ENCODE measurements at regions not wholly inside any gene's neighbourhood (a gene's known extent, or its start where the extent isn't known, plus 50 kb on each side); places are given as distances from the start of the nearest gene placed in this dataset.

DNA sequence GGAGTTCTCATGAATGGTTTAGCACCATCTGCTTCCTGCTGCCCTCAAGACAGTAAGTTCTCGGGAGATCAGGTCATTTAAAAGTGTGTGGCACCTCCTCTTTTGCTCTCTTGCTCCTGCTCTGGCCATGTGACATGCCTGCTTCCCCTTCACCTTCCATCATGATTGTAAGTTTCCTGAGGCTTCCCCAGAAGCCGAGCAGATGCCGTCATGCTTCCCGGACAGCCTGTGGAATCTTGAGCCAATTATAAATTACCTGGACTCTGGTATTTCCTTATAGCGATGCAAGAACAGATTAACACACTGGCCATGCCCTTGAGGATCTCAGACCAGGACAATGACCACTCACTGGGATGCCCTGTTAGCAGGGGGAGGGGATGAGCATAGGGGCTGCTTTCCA lies 212.3 kb downstream of the MATN1 start:
- Histone ChIP-seq H3K4me3 (ENCODE audit: low read length) (no peak overlapping the region), H3K9me2 (ENCODE audit: insufficient read depth, low read length) (no peaks in the 10 kb centered on the region), H4K20me1 (ENCODE audit: insufficient read depth) (no peaks in the 10 kb centered on the region), H3K36me3 (ENCODE audit: insufficient read depth, low read length) (no peaks in the 10 kb centered on the region), H3K4me2 (ENCODE audit: low read length) (no peak overlapping the region), H3K9ac (ENCODE audit: low read length) (no peak overlapping the region), H3F3A (ENCODE audit: insufficient read depth, low read length, poor library complexity, severe bottlenecking) (no peaks in the 10 kb centered on the region), H3K9me3 (ENCODE audit: low read length) (no peaks in the 10 kb centered on the region), H3K79me2 (replicated peaks; ENCODE audit: insufficient read depth, low read length) (no peaks in the 10 kb centered on the region), H3K27ac (ENCODE audit: low read length) (no peak overlapping the region), H2AFZ (ENCODE audit: low read depth, low read length) (no peak overlapping the region), H3K27me3 (ENCODE audit: insufficient read depth, low read depth, low read length) (no peaks in the 10 kb centered on the region)
- no peak for TF ChIP-seq MXI1 (conservative IDR thresholded peaks at IDR 0.05; ENCODE audit: poor library complexity, severe bottlenecking)
- TF ChIP-seq EP300 (conservative IDR thresholded peaks at IDR 0.05; ENCODE audit: poor library complexity, severe bottlenecking) = no peak
- TF ChIP-seq SMC3 (conservative IDR thresholded peaks at IDR 0.05; ENCODE audit: poor library complexity) = no peak
- TF ChIP-seq, protein P1, sequence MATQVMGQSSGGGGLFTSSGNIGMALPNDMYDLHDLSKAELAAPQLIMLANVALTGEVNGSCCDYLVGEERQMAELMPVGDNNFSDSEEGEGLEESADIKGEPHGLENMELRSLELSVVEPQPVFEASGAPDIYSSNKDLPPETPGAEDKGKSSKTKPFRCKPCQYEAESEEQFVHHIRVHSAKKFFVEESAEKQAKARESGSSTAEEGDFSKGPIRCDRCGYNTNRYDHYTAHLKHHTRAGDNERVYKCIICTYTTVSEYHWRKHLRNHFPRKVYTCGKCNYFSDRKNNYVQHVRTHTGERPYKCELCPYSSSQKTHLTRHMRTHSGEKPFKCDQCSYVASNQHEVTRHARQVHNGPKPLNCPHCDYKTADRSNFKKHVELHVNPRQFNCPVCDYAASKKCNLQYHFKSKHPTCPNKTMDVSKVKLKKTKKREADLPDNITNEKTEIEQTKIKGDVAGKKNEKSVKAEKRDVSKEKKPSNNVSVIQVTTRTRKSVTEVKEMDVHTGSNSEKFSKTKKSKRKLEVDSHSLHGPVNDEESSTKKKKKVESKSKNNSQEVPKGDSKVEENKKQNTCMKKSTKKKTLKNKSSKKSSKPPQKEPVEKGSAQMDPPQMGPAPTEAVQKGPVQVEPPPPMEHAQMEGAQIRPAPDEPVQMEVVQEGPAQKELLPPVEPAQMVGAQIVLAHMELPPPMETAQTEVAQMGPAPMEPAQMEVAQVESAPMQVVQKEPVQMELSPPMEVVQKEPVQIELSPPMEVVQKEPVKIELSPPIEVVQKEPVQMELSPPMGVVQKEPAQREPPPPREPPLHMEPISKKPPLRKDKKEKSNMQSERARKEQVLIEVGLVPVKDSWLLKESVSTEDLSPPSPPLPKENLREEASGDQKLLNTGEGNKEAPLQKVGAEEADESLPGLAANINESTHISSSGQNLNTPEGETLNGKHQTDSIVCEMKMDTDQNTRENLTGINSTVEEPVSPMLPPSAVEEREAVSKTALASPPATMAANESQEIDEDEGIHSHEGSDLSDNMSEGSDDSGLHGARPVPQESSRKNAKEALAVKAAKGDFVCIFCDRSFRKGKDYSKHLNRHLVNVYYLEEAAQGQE (IDR thresholded peaks at IDR 0.05; ENCODE audit: borderline replicate concordance) = no peak
- no peak for TF ChIP-seq RAD21 (conservative IDR thresholded peaks at IDR 0.05)
- TF ChIP-seq, protein P2, sequence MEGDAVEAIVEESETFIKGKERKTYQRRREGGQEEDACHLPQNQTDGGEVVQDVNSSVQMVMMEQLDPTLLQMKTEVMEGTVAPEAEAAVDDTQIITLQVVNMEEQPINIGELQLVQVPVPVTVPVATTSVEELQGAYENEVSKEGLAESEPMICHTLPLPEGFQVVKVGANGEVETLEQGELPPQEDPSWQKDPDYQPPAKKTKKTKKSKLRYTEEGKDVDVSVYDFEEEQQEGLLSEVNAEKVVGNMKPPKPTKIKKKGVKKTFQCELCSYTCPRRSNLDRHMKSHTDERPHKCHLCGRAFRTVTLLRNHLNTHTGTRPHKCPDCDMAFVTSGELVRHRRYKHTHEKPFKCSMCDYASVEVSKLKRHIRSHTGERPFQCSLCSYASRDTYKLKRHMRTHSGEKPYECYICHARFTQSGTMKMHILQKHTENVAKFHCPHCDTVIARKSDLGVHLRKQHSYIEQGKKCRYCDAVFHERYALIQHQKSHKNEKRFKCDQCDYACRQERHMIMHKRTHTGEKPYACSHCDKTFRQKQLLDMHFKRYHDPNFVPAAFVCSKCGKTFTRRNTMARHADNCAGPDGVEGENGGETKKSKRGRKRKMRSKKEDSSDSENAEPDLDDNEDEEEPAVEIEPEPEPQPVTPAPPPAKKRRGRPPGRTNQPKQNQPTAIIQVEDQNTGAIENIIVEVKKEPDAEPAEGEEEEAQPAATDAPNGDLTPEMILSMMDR (IDR thresholded peaks at IDR 0.05; ENCODE audit: poor library complexity, severe bottlenecking) = no peak
- TF ChIP-seq POLR2AphosphoS5 (IDR thresholded peaks at IDR 0.05) = no peak
- TF ChIP-seq TAF1 (IDR thresholded peaks at IDR 0.05; ENCODE audit: low read depth) = no peak
- TF ChIP-seq EZH2 (IDR thresholded peaks at IDR 0.05; ENCODE audit: borderline replicate concordance, insufficient read depth, low read length, poor library complexity, severe bottlenecking) = no peak

DNA sequence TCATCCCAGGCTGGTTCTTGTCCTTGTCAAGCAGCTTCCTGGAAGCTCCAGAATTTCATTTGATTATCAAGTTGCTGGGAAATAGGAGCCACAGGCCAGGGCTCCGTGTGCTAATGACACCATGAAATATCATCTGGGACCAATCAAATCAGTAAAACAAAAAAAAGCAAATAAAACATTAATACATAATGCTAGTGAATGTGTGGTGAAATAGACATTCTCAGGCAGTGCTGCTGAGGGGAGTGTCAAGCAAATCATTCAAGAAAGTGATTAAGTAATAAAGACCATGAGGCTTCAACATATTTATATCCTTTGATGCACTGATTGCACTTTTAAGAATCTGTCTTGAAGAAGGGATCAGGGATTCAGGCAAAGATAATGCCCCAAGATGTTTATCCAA lies 213.7 kb downstream of the MATN1 start:
- no peaks in the 10 kb centered on the region for H3K27me3 ChIP-seq (ENCODE audit: insufficient read depth, low read depth, low read length)
- H3K36me3 ChIP-seq (ENCODE audit: insufficient read depth, low read length) = no peaks in the 10 kb centered on the region
- H3K79me2 ChIP-seq (replicated peaks; ENCODE audit: insufficient read depth, low read length) = no peaks in the 10 kb centered on the region
- H3K9ac ChIP-seq (ENCODE audit: low read length) = no peak overlapping the region
- TF ChIP-seq, protein P2 (IDR thresholded peaks at IDR 0.05; ENCODE audit: poor library complexity, severe bottlenecking) = no peak
- TF ChIP-seq EZH2 (IDR thresholded peaks at IDR 0.05; ENCODE audit: borderline replicate concordance, insufficient read depth, low read length, poor library complexity, severe bottlenecking) = no peak
- TF ChIP-seq SMC3 (conservative IDR thresholded peaks at IDR 0.05; ENCODE audit: poor library complexity) = no peak
- TF ChIP-seq, protein P1 (IDR thresholded peaks at IDR 0.05; ENCODE audit: borderline replicate concordance) = no peak
- TF ChIP-seq TAF1 (IDR thresholded peaks at IDR 0.05; ENCODE audit: low read depth) = no peak
- TF ChIP-seq POLR2AphosphoS5 (IDR thresholded peaks at IDR 0.05) = no peak
- TF ChIP-seq EP300 (conservative IDR thresholded peaks at IDR 0.05; ENCODE audit: poor library complexity, severe bottlenecking) = no peak
- no peak for TF ChIP-seq MXI1 (conservative IDR thresholded peaks at IDR 0.05; ENCODE audit: poor library complexity, severe bottlenecking)
- no peak for TF ChIP-seq RAD21 (conservative IDR thresholded peaks at IDR 0.05)
- H3F3A ChIP-seq (ENCODE audit: insufficient read depth, low read length, poor library complexity, severe bottlenecking) = no peaks in the 10 kb centered on the region
- H3K9me3 ChIP-seq (ENCODE audit: low read length) = no peaks in the 10 kb centered on the region
- H2AFZ ChIP-seq (ENCODE audit: low read depth, low read length) = no peak overlapping the region
- no peak overlapping the region for H3K4me3 ChIP-seq (ENCODE audit: low read length)
- no peaks in the 10 kb centered on the region for H4K20me1 ChIP-seq (ENCODE audit: insufficient read depth)
- H3K9me2 ChIP-seq (ENCODE audit: insufficient read depth, low read length) = no peaks in the 10 kb centered on the region
- H3K27ac ChIP-seq (ENCODE audit: low read length) = no peak overlapping the region
- H3K4me2 ChIP-seq (ENCODE audit: low read length) = no peak overlapping the region

All from neural cell (in vitro differentiated cells).